GM19468 (cell line): ENCODE measurements at regions not wholly inside any gene's neighbourhood (a gene's known extent, or its start where the extent isn't known, plus 50 kb on each side); places are given as distances from the start of the nearest gene placed in this dataset.

ENCODE experiments used
- ATAC-seq: cut with Tn5 transposase; IDR thresholded peaks from one replicate; pipeline ENCODE4 v1.9.1; 2021; ENCODE audit warnings: mild to moderate bottlenecking, moderate library complexity, moderate number of reproducible peaks; ENCODE audit not compliant: unreplicated experiment; ENCODE audit errors: extremely low read depth

DNA sequence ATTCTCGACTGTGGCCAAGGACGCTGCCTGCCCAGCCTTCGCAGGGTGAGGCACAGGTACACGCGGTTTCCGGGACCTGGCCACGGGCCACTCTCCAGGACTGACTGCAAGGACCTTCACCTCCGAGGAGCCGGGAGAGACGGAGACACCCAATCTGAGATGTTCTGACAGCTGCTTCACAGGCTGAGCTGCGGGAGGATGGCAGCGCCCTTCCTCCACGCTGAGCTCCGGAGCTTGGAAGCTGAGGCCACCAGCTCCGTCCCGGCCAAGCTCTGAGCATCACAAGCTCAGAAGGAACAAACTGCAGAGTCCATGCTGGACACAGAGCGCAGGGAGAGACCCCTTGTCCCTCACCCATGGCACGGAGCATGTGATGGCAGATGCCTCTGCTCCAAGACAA lies 71.1 kb upstream of the CTDP1 start:
- ATAC-seq: no peak

DNA sequence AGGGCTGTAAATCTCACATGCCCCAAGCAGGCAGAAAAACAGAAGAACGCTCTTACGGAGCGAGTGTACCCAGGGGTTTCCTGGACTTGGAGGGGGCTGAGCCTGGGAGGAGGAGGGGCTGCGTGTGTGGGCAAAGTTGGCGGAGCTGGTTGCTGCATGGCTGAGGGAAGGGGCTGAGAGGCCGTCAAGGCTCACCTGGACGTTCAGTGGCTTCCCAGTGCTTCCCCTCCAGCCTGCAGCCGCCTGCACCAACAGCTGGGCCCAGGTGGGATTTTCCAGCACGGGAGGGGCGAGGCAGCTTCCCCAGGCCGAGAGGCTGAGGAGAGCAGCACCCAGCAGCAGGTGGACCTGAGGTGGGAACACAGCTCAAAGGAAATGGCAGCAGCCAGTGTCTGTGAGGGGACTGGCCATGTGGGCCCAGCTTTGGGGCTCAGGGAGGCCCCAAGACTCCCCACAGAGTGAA lies 70.6 kb upstream of the CTDP1 start:
- ATAC-seq: no peak

DNA sequence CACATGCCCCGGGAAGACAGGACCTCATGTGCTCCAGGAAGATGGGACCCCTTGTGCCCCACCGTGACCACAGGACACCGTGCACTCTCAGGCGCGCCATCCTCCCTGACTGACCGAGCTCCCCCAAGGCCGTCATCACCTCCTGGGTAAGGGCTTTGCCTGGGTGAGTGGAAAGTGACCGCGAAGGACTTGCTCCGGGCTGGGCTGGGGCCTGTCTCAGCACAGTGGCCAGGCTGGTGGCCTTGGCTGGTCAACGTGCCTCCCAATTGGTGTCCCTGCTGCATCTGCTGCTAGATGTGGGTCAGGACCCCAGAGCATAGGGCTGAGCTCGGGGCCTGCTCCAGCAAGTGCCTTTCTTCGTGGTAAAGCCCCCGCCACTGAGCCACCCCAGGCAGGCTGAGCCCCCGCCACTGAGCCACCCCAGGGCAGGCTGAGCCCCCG lies 69.7 kb upstream of the CTDP1 start:
- no peak for ATAC-seq

DNA sequence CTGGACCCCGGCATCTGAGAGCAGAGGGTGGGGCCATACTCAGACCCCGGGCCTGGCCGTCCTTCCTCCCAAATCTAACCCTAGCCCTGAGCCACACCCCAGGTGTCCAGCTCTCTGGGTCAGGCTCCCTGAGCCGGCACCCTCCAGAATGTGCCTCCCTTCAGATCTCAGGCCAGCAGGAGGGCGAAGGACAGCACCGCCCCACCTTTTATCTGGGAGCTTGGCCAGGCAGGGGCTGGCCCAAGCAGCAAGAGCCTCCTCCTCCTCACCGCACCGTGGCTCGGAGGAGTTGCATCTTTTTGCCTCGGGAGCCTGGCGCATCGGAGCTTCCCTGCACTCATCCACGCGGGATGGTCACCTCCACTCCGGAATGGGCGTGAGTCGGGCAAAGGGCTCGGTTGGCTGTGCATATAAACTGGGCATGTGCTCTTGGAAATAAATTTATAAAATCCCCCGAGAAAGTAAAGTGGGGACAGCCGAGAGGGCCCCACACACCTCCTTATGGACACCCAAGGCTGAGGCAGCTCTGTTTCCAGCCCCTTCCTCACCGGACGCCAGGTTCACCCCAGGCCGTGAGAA lies 69.1 kb upstream of the CTDP1 start:
- no peak for ATAC-seq

DNA sequence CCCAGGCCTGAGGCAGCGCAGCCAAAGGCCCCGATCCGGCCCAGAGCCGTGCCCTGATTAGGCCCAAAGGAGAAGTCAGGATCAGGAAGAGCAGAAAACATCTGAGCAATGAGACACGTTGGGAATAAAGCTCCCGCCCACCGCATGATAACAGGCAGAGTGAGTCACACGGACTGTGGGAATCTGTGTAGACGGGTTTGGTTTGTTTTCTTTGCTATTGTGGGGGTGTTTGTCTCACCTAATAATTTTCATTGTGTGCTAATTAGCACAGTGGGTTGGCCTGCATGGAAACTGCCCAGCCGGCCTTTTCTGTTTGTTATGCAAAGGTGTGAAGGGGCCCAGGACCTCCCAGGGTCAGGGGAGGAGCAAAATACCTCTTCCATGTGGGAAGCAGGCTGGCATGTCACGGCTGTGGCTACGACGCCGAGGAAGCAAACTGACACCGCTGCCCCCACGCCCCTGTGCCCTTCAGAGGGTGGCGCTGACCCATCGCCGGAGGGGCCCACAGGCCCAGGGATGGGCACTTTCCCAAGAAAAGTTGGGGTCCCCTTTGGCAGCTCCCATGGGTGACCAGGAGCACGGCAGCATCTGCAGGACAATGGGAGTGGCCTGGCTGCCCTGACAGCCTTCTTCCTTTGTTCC lies 68.4 kb upstream of the CTDP1 start:
- no peak for ATAC-seq

DNA sequence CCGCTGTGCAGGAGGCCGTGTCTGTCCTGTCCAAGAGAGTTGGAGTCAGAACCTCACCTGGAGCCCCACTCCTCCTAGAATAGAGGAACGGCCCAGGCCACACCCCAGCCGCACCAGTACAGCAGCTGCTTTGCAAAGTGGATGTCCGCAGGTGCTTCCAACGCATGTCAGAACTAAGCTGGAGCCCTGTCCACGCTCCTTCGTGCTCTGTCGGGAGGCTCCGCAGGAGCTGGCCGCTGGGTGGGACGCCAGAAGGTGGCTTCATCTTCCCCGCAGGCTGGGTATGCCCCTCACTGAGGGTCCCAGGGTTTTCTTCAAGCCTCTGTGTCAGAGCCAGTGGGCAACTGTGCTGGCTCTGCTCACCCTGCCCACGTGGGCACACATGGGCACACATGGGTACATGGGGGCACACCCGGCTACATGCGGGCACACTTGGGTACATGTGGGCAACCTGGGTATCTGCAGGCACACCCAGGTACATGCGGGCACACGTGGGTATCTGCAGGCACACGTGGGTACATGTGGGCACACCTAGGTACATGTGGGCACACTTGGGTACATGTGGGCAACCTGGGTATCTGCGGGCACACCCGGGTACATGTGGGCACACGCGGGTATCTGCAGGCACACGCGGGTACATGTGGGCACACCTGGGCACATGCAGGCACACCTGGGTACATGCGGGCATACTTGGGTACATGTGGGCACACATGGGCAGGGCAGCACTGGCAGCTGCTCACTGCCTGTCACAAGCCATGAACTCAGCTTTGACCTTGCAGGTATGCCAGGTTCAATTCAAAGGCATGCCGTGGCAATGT lies 67.1 kb upstream of the CTDP1 start:
- ATAC-seq: no peak

DNA sequence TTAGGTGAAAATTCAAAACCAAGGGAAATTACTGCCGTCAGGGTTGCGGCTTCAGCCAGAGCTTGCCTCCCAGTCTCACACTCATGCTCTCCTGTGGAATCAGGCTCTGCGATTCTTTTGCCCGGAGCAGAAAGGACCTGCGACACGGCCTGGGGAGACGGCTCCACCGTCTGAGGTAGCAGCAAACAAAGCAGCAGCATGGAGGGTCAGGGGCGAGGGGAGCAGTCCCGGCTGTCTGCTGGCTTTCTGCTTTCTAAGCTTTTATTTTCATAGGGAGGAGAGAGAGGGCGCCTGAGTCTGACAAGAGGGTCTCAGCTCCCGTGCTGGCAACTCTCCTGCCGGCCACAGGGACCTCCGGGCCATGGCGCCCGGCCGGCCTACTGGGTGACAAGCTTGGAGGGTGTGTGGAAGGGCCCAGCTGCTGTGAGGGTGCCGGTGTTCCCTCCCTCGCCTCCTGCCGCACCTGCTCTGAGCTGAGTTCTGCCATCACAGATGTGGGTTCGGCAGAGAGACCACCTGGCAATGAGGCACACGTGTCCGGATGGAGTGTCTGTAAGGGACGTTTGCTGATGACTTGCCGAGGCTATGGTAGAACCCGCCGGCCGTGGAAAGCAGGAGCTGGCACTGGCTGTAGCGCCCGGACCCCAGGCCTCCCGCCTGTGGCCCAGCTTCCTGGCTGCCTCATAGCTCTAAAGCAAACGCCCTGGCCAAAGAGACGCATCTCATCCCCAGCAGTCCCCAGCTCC lies 66.2 kb upstream of the CTDP1 start:
- ATAC-seq: no peak

DNA sequence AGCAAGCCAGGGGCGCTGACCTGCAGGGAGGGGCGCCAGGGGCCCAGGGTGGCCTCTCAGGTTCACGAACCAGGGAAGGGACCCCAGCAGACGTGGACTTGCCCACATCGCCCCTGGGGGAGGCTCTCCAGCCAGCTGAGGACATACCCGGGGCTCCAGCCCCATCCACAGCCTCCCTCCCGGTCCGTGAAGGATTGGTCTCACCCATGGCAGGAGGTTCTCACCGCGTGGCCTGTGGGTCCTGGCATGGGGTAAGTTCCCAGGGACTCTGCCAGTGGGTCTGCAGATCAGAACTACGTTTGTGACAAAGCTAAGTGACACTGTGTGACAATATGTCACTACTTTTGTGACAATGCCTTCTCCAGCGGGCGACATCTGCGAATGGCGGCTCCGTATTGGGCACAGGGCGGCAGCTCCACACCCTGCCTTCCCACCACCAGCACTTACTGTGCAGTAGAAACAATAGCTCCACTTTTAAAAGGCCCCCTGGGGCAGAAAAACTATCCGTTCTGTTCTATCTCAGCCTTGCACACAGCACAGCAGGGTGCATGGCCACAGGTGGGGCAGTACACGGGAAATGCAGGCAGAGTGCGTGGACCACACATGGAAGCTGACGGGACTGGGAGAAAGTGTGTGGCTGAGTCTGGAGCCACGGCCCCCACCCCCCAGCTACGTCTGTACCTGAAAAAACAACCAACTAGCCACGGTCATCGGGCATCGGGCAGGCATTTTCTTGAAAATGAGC lies 65.2 kb upstream of the CTDP1 start:
- ATAC-seq: no peak

DNA sequence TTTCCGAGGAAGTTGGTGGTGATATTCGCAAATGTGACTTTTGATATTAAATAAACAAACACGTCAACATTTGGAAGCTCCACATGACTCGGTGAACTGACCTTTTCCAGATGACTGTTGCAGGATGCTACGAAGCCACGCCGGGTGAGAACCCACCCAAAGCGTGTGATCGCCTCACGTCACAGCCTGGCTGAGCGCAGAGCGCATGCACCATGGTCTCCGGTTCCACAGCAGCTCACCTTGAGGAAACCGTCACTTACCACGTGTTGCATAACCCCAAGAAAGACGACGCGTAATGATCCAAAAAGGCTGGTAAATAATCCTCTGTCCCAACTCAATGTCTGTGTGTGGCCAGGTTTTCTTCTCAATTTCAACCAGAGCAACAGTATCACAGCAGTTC lies 64.5 kb upstream of the CTDP1 start:
- ATAC-seq: no peak

DNA sequence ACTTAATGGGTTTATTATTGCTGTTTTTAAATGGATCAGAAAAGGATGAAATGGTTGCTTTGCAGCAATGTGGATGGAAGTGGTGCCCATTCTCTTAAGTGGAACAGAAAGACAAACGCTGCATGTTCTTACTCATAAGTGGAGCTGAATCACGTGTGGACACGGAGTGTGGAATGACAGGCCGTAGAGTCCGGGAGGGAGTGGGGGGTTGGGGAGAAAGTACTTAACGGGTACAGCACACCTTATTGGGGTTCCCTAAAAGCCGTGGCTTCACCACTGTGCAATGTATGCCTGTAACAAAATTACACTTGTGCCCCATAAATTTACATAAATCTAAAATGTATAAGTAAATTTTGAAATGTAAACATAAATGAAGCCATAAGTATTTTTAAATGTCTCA lies 64.0 kb upstream of the CTDP1 start:
- ATAC-seq: no peak

DNA sequence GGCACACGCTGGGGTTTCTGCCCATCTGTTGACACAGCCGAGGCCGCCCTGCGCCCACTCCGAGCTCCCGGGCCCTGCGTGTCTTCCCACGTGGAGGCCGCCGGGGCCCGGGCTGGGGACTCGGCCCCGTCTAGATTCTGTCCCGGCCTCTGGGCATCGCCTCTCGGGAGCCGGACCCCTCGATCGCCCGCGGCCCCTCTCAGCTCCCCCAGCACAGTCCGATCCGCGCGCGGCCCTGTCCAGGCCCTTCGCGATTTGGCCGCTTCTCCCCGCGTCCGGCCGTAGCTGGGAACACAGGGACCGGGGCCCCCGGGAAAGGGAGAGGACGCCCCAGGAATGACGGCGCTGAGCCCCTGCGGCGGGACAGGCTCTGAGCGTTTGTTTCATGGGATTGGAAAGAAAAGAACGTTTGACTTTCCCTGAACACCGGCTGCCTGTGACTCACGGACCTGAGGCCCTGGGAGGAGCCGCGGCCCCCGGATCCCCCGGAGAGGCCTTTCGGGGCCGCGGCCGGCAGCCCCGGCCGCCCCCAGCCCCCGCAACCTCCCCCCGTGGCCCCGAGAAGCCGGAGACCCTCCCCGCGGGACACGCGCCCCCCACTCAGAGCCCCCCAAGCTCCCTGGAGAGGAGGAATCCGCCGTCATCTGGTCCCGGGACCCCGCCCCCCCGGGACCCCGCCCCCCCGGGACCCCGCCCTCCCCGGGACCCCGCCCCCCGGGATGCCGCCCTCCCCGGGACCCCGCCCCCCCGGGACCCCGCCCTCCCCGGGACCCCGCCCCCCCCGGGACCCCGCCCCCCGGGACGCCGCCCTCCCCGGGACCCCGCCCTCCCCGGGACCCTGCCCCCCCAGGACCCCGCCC lies 62.7 kb upstream of the CTDP1 start:
- ATAC-seq: no peak

DNA sequence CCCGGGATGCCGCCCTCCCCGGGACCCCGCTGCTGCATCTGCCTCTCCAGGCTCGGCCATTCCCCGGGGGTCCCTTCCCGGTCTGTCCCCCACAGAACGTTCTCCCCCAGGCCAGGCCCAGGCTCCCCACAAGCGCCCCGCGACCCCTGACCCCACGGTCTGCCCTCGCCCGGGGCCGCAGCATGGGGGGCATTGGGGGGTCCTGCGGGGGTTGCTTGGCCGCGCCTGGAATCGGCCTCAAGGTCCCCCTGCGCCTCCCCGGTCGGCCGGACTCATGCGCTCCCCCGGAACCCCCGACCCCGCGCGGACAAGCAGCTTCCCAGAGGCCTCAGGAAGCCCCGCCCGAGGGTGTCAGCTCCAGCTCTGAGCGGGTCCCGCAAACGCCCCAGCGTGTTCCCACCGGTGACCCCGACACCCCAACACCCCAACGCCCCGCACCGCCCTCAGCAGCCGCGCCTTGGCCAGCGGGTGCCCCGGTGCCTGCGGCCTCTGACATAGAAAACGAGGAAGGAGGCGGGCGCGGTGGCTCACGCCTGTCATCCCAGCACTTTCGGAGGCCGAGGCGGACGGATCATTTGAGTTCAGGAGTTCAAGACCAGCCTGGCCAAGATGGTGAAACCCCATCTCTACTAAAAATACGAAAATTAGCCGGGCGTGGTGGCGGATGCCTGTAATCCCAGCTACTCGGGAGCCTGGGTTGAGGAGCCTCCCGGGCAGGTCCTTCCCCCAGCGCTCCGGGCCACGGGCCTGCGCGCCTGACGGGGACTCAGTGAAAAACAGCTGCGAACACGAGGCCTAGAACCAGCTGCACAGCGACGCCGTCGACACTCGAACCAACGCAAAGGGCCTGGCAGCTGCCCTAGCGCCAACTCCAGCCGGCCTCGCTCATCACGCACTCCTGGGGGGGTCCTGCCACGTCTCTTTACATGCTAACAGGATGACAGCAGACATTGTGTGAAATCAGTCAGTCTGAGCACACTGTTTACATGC lies 61.8 kb upstream of the CTDP1 start:
- ATAC-seq: no peak

DNA sequence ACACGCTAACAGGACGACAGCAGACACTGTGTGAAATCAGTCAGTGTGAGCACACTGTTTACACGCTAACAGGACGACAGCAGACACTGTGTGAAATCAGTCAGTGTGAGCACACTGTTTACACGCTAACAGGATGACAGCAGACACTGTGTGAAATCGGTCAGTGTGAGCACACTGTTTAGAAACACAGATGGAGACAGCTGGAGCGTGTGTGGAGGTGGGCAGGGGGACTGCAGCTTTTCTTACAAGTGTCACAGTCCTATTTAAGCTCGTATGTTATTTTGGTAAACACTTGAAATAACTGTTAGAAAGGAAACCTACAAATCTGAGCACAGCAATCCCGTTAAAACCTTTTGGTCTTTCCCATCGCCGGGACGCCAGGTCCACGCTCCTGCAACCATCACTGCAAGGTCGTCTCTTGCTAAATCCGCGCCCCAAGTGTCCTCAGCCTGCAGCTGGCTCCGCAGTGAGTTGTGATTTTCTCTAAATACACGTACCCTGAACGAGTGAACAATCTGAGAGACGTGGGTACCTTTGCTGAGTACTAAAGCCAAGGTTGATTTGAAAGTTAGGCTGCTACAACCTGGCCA lies 58.9 kb upstream of the CTDP1 start:
- ATAC-seq: no peak

DNA sequence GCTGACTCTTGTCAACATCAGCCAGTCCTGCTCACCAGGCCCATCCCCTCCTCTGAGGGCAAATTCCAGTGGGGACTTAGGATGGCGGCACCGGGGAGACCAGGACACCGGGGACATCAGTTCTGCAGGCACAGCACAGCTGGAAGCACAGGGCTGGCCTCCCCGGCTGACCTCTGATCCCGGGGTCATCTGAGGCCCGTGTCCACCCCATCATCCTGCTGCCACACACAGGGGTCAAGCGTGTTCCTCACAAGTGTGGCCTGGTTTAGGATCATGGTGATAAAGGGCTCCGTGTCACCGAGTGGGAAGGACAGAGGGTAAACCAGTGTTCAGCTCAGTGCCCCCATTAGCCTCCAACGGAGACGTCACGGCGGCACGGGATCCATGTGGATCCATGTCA lies 58.1 kb upstream of the CTDP1 start:
- ATAC-seq: no peak

DNA sequence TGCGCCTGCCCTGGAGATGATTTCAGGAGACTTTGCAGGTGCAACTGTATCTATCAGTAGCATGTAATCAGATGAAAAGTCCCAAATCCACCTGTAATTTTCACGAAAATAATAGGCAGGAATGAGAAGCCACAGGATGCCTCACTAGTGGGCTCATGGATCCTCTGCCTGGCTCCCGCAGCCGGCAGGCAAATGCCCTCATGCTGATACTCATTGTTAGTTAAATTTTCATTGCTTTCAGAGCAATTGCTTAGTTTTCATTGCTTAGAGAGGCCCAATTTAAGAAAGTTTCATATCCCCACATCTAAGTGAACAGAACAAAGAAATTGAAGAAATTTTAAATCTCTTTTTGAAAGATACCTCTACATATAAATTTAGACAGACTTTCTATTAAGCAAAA lies 57.6 kb upstream of the CTDP1 start:
- ATAC-seq: no peak

DNA sequence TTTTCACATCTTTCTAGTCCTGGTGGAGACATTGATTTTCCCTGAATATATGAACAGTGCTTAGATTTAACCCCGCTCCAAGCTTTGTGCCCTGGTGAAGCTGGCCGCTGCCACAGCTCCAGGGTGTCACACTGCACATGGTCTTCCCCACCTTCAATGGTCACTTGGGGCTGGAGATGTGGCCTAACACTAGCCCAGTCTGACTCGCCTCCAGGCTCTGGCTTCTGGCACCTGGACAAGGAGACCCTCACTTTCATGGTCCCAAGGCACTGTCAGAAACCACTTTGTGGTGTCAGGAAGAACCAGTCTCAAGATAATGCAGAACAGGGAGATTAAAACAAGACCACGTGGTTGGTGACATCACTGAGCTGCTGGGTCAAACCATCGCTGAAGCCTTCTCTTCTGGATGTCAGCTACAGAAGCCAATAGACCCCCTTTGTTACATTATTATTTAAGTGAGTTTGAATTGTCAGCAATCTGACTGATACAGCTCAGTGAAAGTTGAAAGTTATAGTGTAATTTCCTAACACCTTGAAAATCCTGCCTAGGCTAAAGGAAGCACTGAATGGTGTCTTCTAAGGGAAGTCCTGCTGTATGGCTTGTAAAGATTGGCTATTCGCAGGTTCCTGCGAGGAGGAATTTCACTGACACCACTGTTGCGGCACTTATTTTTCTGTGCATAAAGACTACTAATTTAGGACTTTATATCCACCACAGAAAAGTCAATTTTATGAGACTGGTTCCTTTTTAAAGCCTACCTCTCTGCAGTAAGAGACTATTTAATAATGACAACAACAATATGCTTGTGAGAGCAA lies 55.0 kb upstream of the CTDP1 start:
- ATAC-seq: no peak
